ENCODE measurements at regions not wholly inside any gene's neighbourhood (a gene's known extent, or its start where the extent isn't known, plus 50 kb on each side); places are given as distances from the start of the nearest gene placed in this dataset.
A peak's percentile ranks its signal among the peaks of the same experiment; 100 is the strongest.
"Not testable (repeated sequence)": the region's sequence is repeated elsewhere in the genome, so short reads cannot be mapped to it uniquely, and the experiment has no call there.

- not testable (repeated sequence) for DNase-seq
Measured at GRCh38 chr6:142998739-142999138, 53.8 kb upstream of the HIVEP2 start.

- DNase-seq: no peak
Measured at GRCh38 chr6:143000811-143001210, 55.8 kb upstream of the HIVEP2 start.

- DNase-seq: no peak
Measured at GRCh38 chr6:143002686-143003085, 57.7 kb upstream of the HIVEP2 start.

DNA sequence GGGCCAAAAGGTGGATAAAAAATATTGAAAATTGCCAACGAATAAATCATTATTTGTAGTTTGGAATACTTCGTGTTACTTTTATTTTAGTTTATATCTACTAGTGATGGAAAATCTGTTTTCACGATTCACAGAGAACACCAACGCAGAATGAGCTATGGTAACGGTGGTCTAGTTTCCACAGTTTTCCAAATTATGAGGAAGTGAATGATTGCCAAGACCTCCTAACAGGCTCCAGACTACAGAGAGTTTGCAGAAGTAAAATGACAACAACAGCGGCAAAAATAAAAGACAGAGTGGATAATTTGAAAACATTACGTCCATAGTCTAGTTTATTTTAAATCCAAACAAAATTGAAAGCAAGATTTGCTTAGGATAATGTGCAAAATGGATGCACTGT, 57.0 kb upstream of the AIG1 start:
- no peak for DNase-seq

DNA sequence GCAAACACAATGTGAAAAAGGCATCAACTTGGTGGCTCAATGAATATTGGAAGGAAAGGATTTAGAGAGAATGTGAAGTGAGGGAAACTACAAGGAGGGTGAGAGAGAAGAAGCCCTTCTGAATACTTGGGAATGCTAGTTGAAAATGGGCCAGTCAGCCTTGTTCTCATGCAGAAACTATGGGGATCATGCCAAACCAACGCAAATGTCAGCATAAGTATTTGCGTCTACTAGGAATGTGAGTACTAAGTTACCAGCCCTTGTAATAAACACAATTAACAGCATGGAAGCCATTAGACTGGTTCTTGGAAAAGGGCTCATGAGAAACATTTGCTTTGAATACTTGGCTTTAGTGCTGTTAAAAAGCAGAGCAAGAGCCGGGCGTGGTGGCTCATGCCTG, 54.9 kb upstream of the AIG1 start:
- DNase-seq: no peak

GRCh38 chr6:143006787-143007186, 53.9 kb upstream of the AIG1 start:
- DNase-seq: no peak

- DNase-seq: peak; percentile 35 to 67
Measured at GRCh38 chr6:143007646-143008045, 53.0 kb upstream of the AIG1 start.

DNA sequence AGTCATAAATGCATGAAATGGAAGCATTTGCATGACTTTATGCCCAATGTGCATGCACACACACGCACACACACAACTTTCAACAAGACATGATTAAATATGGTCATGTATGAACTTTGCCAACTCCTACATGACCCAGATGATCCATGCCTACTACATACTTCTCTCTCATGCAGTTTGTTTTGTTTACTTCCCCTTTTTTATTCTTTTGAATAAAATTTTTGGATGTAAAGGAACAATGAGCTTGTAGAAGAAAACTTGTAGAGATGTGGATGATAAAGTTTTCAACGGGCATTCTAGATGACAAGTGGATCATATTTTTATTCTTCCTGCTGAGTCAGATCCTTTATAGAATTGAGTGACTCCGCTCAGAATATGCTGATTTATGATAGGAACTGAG, 50.8 kb upstream of the AIG1 start:
- DNase-seq: no peak
